ENCODE measurements at regions not wholly inside any gene's neighbourhood (a gene's known extent, or its start where the extent isn't known, plus 50 kb on each side); places are given as distances from the start of the nearest gene placed in this dataset.

- DNase-seq (ENCODE audit: insufficient read length, low spot score) (no peak), FAIRE-seq (no peak)
- TF ChIP-seq, protein P1, sequence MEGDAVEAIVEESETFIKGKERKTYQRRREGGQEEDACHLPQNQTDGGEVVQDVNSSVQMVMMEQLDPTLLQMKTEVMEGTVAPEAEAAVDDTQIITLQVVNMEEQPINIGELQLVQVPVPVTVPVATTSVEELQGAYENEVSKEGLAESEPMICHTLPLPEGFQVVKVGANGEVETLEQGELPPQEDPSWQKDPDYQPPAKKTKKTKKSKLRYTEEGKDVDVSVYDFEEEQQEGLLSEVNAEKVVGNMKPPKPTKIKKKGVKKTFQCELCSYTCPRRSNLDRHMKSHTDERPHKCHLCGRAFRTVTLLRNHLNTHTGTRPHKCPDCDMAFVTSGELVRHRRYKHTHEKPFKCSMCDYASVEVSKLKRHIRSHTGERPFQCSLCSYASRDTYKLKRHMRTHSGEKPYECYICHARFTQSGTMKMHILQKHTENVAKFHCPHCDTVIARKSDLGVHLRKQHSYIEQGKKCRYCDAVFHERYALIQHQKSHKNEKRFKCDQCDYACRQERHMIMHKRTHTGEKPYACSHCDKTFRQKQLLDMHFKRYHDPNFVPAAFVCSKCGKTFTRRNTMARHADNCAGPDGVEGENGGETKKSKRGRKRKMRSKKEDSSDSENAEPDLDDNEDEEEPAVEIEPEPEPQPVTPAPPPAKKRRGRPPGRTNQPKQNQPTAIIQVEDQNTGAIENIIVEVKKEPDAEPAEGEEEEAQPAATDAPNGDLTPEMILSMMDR (IDR thresholded peaks at IDR 0.05; ENCODE audit: insufficient read depth, missing control alignments), result no peak
Measured at GRCh38 chr4:111519683-111520082, 625.6 kb upstream of the FAM241A start.

GRCh38 chr4:111530446-111530845 is 614.8 kb upstream of the FAM241A start:
- DNase-seq (ENCODE audit: insufficient read length, low spot score) (no peak), FAIRE-seq (no peak)
- TF ChIP-seq, protein P1 (IDR thresholded peaks at IDR 0.05; ENCODE audit: insufficient read depth, missing control alignments), result no peak

DNA sequence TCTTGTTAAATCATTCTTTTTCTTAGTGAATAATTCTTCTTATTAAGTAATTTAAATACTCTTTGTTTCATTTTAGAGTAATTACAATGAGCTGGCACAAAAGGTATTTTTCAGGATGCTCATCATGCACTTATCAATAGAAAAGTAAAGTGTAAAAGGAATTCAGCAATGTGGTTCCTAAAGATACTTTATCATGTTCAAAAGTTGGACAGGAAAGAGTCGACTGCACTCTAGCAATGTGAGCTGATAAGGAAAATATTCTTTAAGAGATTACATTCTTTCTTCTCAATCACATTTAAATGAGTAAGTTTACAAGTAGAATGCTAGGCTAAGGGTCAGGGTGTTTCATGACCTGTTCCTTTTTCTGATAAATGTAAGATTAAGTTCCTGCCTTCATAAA is 609.5 kb upstream of the FAM241A start:
- FAIRE-seq (no peak), DNase-seq (ENCODE audit: insufficient read length, low spot score) (no peak)
- TF ChIP-seq, protein P1 (IDR thresholded peaks at IDR 0.05; ENCODE audit: insufficient read depth, missing control alignments), result no peak

GRCh38 chr4:111537165-111537564 is 608.1 kb upstream of the FAM241A start:
- DNase-seq (ENCODE audit: insufficient read length, low spot score) (no peak), FAIRE-seq (no peak)
- TF ChIP-seq, protein P1 (IDR thresholded peaks at IDR 0.05; ENCODE audit: insufficient read depth, missing control alignments), result no peak

DNA sequence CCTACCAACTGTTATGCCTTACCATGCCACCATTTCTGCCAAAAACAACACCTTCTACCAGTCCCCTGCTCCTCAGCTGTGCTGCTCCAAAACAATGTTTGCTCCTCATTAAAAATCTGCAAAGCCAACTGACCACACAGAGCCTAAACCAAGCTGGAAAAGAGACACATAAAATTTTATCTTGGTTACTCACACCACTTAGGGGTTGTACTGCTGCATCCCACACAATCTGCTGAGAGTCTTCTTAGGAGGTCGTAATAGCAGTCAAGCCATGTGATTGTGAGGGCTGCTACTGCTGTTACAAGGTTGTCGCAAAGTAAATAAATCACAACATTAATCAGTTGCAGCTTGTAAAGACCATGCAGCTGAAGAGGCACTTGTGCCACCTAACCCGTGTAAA is 607.4 kb upstream of the FAM241A start:
- TF ChIP-seq, protein P1 (IDR thresholded peaks at IDR 0.05; ENCODE audit: insufficient read depth, missing control alignments), result no peak
- DNase-seq (ENCODE audit: insufficient read length, low spot score), result no peak
- no peak for FAIRE-seq

DNA sequence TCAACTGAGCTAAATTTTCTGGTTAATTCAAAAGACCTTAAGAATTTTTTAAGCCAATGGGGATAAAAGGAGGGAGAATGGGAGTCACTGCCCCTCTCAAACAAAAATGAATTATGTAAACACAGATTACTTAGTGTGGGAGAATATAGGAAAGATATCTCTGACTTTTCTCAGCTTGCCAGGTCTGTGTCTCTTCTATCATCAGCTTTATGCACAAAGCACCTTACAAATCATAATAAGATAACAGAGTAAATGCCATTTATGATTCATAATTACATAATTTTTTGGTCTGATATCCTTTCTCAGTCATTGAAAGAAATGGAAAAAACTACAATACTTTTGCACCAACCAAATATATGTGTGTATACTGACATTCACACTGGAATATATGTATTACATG is 604.6 kb upstream of the FAM241A start:
- FAIRE-seq, result no peak
- TF ChIP-seq, protein P1 (IDR thresholded peaks at IDR 0.05; ENCODE audit: insufficient read depth, missing control alignments), result no peak

DNA sequence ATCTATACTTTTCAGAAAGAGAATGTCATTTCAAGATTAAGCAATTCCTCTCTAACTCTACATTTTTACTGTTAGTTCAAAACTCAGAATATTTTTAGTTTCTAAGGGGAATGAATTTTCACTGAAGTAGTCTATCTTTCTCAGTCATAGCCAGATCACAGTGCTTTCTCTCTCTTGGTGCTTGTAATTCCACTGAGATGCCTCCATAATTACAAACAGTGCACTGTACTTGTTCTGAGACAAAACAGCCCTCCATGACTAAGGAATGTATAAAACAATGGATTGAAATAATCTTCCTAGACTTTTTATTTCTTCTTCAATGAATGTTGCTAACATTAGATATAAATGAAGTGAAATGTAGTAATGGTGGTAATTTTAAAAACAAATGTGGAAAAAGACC is 603.2 kb upstream of the FAM241A start:
- DNase-seq (ENCODE audit: insufficient read length, low spot score) (no peak), FAIRE-seq (no peak)
- TF ChIP-seq, protein P1 (IDR thresholded peaks at IDR 0.05; ENCODE audit: insufficient read depth, missing control alignments), result no peak

More for the DNA sequence above, 604.6 kb upstream of the FAM241A start:
- no peak for DNase-seq (ENCODE audit: insufficient read length, low spot score)
